ENCODE measurements at regions not wholly inside any gene's neighbourhood (a gene's known extent, or its start where the extent isn't known, plus 50 kb on each side); places are given as distances from the start of the nearest gene placed in this dataset.

DNA sequence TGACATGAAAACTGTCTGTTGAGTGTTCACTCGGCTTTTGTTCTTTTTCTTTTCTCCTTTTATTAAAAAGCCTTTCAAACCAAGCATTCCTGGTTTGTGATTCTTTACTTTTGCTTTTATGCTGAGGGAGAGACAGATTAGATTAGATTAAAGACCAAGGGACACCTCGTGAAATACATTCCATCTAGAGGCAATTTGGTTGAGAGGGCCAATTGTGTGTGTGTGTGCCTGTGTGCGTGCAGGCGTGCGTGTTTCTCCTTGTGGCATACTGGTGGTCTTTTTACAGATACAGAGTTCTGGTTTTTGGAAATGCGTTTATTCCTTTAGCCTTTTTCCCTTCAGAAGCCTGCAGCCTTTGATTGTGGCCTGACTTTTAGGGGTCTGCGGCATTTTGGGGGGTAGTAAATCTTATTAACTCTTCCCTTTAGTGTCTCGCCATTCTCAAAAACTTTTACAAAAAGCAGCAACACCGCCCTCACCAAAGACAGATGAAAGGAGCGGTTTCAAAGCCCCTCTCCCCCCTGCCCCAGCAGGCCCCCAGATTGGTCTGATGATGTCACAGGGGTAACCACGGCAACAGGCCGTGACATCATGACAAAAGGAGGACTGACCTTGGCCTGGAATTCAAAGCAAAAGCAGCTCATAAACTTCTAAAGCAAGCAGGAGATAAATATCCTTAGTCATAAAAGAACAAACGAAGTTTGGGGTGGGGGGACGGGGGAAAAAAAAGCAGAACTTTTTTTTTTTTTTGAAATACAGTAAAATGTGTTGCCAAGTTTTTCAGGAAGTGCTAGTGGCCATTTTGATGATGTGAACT, 84.1 kb upstream of the TBX3 start:
- no peak for DNase-seq (ENCODE audit: low read depth)

DNA sequence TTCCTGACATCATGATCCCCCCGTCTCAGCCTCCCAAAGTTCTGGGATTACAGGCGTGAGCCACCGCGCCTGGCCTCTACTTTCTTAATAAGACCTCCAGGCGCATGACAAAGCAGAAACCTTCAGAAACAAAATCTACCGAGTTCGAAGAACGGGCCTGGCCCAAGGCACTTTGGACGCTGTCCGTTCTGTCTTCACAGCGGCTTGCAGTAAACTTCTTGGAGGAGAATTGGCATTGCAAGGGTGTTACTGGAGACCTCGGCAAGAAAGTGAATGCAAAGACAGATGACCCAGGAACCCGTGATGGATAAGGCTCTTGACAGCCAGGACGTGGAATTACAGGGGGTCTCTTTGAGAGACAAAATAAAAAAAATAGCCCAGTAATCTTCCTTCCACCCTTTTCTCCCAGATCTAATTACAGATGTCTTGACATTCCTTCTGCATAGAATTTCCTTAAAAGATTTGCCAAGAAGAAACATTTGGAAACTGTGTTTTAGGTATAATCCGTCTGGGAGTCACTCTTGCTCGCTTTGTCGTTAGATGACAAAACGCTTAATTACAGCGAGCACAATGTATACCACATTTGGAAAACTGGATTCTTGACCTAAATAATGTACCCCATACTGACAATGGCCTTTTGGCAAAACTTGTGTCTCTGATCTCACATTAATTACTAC, 83.2 kb upstream of the TBX3 start:
- DNase-seq (ENCODE audit: low read depth), result no peak

GRCh38 chr12:114765960-114766691, 82.2 kb upstream of the TBX3 start:
- no peak for DNase-seq (ENCODE audit: low read depth)

- no peak for DNase-seq (ENCODE audit: low read depth)
Measured at GRCh38 chr12:114764510-114764909, 80.5 kb upstream of the TBX3 start.

GRCh38 chr12:114762490-114763110, 78.6 kb upstream of the TBX3 start:
- no peak for DNase-seq (ENCODE audit: low read depth)

GRCh38 chr12:114760151-114760877, 76.3 kb upstream of the TBX3 start:
- DNase-seq (ENCODE audit: low read depth), result no peak

GRCh38 chr12:114759635-114760034, 75.7 kb upstream of the TBX3 start:
- no peak for DNase-seq (ENCODE audit: low read depth)

DNA sequence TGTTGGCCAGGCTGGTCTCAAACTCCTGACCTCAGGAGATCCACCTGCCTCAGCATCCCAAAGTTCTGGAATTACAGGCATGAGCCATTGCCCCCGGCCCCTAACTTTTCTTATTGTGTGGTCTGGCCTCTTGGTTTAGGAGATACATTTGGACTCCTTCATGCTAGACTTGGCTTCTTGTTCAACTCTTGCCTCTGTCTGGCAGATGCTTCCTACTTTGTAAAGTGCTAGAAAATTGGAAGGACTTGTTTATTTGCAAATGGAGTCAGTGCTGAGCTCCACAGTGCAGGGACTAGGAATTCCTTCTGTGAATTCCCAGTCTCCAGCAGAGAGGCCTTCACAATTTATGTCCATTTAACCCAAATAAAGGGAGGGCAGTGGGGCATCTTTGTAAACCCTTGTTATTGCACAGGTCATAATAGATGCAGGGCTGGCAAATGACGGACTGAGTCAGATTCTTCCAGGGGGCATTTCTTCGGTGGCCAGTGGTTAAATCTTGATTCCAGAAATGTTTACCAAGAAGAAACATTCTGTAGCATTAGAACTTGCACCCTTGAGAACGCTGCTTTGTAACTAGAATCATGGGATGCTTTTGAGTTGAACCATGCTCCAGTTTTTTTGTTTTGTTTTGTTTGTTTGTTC, 73.8 kb upstream of the TBX3 start:
- no peak for DNase-seq (ENCODE audit: low read depth)

DNA sequence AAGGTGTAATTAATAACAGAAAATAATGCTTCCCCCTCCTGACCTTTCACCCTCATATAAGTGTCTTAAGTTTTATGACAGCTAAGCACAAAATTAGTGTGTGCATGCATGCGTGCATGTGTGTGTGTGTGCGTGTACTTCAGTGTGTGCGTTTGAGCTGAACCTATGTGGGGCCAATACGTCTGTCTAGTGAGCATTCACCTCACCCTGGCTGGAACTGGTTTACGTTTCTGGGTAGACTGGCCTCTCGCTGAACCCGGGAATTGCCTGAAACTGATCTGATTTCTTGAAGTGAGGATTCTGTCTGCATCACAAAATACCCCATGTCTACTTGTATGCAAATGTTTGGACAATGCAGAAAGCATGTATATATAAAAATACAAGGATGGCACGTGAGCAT, 68.2 kb upstream of the TBX3 start:
- DNase-seq (ENCODE audit: low read depth), result no peak

DNA sequence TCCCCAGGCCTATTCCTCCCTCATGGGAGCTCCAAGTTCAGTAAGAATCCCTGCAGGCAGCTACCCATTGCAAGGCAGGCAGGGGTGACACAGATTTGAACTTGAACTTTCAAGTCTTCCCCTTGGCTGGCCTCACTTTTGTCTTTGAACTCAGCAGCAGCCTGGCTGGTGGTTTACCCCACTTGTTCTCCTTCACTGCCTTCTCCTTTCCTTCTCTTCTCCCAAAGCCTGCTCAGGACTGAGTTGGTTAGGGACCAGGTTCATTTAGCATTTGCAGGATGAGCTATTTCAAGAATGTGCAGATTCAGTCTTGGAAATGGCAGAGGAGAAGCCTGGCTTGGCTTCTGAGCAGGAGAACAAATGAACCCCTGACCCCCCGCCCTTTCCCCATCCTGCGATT, 67.7 kb upstream of the TBX3 start:
- DNase-seq (ENCODE audit: low read depth), result no peak

GRCh38 chr12:114750917-114751316, 66.9 kb upstream of the TBX3 start:
- no peak for DNase-seq (ENCODE audit: low read depth)

DNA sequence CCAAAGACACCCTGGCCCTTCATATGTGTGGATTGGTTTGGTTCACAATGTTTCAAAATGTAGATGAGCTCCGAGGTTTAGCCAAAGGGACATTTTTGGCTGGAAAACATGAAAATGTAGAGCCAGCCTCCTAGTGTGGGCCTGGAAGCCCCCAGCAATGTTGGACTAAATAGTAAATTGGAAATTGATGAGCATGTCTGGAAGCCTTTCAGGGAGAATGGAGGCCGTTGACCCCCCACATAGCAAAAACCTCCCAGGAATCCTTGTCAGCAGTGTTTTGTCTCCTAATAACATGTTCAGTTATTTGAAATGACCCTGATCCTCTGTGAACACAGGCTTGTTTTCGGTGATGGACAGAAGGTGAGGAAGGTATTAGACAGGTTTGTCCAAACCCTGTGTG, 65.1 kb upstream of the TBX3 start:
- DNase-seq (ENCODE audit: low read depth), result no peak

GRCh38 chr12:114747012-114747858, 63.3 kb upstream of the TBX3 start:
- DNase-seq (ENCODE audit: low read depth), result no peak

GRCh38 chr12:114746297-114747011, 62.5 kb upstream of the TBX3 start:
- DNase-seq (ENCODE audit: low read depth), result no peak

- DNase-seq (ENCODE audit: low read depth), result no peak
Measured at GRCh38 chr12:114744691-114745090, 60.7 kb upstream of the TBX3 start.

DNA sequence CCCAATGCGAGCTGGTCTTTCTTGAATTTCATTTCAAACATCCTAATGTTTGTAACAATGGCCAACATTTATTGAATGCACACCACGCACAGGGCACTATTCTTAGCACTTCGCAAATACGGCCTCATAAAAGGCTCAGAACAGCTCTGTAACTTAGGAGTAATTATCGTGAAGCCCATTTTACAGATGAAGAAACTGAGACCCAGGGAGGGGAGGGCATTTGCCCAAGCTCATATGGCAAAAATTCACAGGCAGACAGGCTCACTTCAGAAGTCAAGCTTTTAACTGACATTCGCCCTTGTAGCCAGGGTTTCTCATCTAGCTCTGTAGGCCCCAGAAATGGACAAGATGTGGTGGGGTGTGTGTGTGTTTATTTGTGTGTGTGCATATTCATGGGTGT, 60.3 kb upstream of the TBX3 start:
- no peak for DNase-seq (ENCODE audit: low read depth)

DNA sequence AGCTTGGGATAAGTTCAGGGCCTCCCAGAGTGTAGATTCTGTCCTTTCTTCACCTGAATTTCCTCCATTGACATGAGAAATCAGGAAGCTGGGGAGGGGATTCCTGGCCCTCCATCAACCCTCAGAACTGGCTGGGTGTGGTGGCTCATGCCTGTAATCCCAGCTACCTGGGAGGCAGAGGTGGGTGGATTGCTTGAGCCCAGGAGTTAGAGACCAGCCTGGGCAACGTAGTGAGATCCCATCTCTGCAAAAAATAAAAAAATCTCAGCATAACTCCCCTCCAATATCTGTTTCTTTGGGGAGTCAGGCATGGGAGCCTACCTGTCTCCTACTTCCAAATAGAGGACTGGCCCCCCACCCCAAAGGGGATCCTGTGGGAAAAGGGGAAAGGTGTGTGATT, 59.8 kb upstream of the TBX3 start:
- DNase-seq (ENCODE audit: low read depth), result no peak

- DNase-seq (ENCODE audit: low read depth), result no peak
Measured at GRCh38 chr12:114743289-114743688, 59.3 kb upstream of the TBX3 start.

DNA sequence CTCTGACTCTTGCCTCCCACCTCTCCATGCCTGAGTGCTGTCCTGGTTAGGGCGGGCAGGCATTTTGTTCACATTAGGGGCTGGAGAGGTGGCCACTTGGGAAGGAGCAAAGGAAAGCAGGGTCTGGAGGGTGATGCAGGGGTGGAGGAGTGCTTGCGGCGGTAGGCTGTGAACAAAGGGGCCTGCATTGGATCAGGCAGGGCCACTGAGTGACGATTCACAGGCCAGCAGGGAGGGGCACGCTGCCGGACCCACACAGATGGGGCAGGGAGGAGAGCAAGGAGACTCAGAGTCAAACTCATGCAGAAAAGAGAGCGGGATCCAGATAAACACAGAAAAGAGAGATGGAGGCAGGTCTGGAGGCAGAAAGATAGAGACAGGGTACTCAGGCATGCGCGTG, 58.4 kb upstream of the TBX3 start:
- DNase-seq (ENCODE audit: low read depth), result no peak

- no peak for DNase-seq (ENCODE audit: low read depth)
Measured at GRCh38 chr12:114741940-114742339, 58.0 kb upstream of the TBX3 start.
